ENCODE measurements at regions not wholly inside any gene's neighbourhood (a gene's known extent, or its start where the extent isn't known, plus 50 kb on each side); places are given as distances from the start of the nearest gene placed in this dataset.

DNA sequence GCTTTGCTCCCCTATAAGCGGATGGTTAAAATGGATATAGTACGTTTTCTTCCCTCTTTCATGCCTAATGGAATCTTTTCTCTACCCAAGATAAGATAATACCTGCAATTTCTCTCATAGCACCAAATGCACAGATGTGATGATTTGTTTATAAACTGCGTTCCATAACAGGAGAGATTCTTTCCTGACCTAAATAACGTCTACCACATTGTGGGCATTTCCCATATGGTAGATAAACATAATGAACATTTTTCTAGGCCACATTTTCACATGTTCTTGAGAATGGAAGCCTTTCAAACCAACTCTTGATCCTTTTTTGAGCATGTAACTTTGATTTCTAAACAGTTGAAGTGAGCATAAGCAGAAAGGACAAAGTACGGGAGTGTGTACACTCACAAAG lies 448.5 kb downstream of the CSNK1G3 start:
- TF ChIP-seq, protein P1, sequence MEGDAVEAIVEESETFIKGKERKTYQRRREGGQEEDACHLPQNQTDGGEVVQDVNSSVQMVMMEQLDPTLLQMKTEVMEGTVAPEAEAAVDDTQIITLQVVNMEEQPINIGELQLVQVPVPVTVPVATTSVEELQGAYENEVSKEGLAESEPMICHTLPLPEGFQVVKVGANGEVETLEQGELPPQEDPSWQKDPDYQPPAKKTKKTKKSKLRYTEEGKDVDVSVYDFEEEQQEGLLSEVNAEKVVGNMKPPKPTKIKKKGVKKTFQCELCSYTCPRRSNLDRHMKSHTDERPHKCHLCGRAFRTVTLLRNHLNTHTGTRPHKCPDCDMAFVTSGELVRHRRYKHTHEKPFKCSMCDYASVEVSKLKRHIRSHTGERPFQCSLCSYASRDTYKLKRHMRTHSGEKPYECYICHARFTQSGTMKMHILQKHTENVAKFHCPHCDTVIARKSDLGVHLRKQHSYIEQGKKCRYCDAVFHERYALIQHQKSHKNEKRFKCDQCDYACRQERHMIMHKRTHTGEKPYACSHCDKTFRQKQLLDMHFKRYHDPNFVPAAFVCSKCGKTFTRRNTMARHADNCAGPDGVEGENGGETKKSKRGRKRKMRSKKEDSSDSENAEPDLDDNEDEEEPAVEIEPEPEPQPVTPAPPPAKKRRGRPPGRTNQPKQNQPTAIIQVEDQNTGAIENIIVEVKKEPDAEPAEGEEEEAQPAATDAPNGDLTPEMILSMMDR (IDR thresholded peaks at IDR 0.05 in 8 of 11, conservative IDR thresholded peaks at IDR 0.05 in 3 of 11) = no peak
- TF ChIP-seq POLR2A (IDR thresholded peaks at IDR 0.05) = no peak
- TF ChIP-seq POLR2AphosphoS5 (IDR thresholded peaks at IDR 0.05) = no peak

All from spleen (tissue), 7 donors.